Jurkat, Clone E6-1 (cell line): ENCODE measurements at regions not wholly inside any gene's neighbourhood (a gene's known extent, or its start where the extent isn't known, plus 50 kb on each side); places are given as distances from the start of the nearest gene placed in this dataset.
"Not testable (repeated sequence)": the region's sequence is repeated elsewhere in the genome, so short reads cannot be mapped to it uniquely, and the experiment has no call there.

ENCODE experiments used
- DNase-seq: peaks from one replicate; pipeline ENCODE4 v3.0.0-alpha.2; 2011; ENCODE audit warnings: low read depth, low spot score
- H3K4me3 ChIP-seq: 2 replicates; pipeline ENCODE4 v1.5.1; 2011; ENCODE audit warnings: mild to moderate bottlenecking, low read length, control low read depth, moderate library complexity

- DNase-seq, result no peak
- H3K4me3 ChIP-seq, result no peak overlapping the region
Measured at GRCh38 chr6:103908898-103909297, 950.8 kb downstream of the HACE1 start.

GRCh38 chr6:103895136-103895535 is 964.6 kb downstream of the HACE1 start:
- H3K4me3 ChIP-seq, result no peak overlapping the region
- DNase-seq, result no peak

- DNase-seq, result no peak
- H3K4me3 ChIP-seq, result no peak overlapping the region
Measured at GRCh38 chr6:103893141-103893581, 966.6 kb downstream of the HACE1 start.

GRCh38 chr6:103886951-103887350 is 972.8 kb downstream of the HACE1 start:
- DNase-seq, result no peak
- no peak overlapping the region for H3K4me3 ChIP-seq

DNA sequence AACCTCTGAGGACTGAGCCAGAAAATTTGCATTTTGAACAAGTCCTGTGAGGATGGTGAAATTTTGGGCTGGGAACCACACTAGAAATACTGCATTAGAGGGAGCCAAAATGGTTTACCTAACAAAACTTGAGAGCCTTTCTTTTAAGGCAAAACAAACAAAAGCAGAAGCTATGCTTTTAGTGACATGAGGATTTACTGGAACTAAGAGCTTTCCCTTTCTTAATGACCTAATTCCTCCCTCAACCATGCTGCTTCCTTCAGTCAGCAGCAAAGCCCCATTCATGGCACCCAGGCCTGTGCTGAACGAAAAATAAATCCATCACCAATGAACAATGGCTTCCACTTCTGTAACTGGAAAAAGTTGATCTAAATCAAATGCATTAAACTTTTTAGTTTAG is 974.3 kb downstream of the HACE1 start:
- H3K4me3 ChIP-seq, result no peak overlapping the region

GRCh38 chr6:103879800-103880199 is 979.9 kb downstream of the HACE1 start:
- no peak overlapping the region for H3K4me3 ChIP-seq
- DNase-seq, result no peak

More for the DNA sequence above, 974.3 kb downstream of the HACE1 start:
- no peak for DNase-seq

DNA sequence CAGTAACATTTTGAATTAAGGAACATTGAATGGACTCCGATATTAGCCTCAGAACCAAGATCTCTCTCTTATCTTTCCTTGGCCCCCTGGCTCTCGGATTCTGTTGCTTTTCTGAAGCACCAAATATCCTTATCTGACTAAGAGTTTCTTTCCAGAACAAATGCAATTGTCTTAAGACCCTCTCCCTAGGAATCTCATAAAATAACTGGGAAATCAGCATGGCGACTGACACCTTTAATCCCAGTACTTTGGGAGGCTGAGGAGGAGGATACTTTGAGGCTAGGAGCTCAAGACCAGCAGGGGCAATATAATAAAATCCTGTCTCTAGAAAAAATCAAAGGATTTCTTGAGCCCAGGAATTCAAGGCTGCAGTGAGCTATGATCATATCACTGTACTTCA is 984.5 kb downstream of the HACE1 start:
- no peak overlapping the region for H3K4me3 ChIP-seq
- no peak for DNase-seq

GRCh38 chr6:103874575-103874974 is 985.1 kb downstream of the HACE1 start:
- DNase-seq, result no peak
- no peak overlapping the region for H3K4me3 ChIP-seq

DNA sequence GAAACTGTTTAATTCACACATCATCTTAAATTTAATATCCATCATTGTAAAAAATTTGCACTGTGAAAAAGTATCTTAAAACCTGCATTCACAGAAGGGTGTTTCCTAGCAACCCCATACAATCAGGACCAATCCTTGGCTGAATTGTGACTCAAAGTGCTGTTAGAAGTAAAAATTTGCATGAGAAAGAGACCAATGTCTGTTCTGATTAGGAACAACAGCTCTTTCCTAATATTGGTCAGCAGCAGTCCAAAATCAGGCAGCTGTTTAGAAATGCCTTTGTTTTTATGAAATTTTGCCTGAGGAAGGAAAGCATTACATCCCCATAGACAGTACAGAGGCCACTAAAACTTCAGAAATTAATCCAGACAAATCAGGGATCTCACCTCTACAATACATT is 987.0 kb downstream of the HACE1 start:
- no peak for DNase-seq
- H3K4me3 ChIP-seq, result no peak overlapping the region

DNA sequence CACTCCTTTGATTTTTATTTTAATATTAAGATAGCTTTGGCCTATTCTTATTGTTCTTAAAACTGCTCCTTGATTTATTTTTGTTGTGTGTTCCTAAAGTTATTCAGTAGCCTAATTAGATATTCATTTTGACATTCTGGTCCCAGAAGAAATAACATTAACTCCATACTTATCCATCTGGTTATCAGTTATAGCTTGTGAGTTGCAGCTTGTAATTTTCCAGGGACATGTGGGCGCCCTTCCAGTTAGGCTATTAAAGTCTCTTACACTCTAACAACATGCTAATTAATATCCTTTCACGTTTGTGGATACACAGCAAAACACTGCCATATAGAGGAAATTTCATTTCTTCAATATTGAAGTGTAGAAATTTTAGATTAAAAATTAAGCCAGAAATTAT is 987.5 kb downstream of the HACE1 start:
- H3K4me3 ChIP-seq, result no peak overlapping the region
- no peak for DNase-seq

- DNase-seq, result no peak
Measured at GRCh38 chr6:103870970-103871369, 988.7 kb downstream of the HACE1 start.

DNA sequence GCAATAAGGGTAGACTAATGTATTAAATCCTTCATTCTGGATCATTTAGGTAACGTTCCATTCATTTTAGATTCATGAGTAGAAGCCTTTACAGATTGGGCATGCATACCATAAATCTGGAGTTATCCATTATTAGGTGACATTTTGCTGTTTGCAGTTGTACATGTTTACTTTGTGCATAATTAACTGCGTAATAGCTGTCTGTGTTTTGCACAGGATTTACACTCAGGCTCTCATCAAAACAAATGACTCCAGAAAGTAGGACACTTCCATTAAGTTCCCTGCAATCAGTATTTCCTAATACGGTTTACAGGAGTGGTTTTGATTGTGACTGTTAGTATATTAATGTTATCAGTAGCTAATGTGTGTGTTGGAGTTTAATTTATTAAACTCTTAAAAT is 997.4 kb downstream of the HACE1 start:
- no peak for DNase-seq
- H3K4me3 ChIP-seq, result no peak overlapping the region

More at GRCh38 chr6:103870970-103871369, 988.7 kb downstream of the HACE1 start:
- no peak overlapping the region for H3K4me3 ChIP-seq

- no peak for DNase-seq
- H3K4me3 ChIP-seq, result no peak overlapping the region
Measured at GRCh38 chr6:103858003-103858402, 1001.7 kb downstream of the HACE1 start.

- DNase-seq, result no peak
- H3K4me3 ChIP-seq, result no peak overlapping the region
Measured at GRCh38 chr6:103855750-103856149, 1004.0 kb downstream of the HACE1 start.

- H3K4me3 ChIP-seq, result no peak overlapping the region
- no peak for DNase-seq
Measured at GRCh38 chr6:103854059-103854458, 1005.7 kb downstream of the HACE1 start.

DNA sequence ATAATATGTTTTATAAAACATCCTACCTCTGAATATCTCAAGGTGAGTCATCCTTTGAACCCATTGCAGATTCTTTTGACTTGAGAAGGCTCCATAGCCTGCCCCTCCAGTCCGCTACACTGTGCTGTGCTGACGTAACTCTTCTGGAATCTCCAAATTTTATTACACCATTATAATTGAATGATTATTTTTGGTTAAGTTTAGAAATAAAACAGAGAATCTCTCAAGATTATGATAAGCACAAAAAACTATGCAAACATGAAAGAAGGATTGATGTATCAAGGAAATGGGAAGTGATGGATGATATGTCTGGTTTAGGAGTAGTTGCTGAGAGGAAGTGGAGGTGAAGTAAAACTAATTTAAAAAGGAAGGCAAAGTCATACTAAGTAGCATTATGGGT is 1021.3 kb downstream of the HACE1 start:
- DNase-seq, result no peak
- H3K4me3 ChIP-seq, result no peak overlapping the region

GRCh38 chr6:103826209-103826608 is 1033.5 kb downstream of the HACE1 start:
- H3K4me3 ChIP-seq, result no peak overlapping the region
- DNase-seq, result no peak

- DNase-seq, result no peak
Measured at GRCh38 chr6:103820148-103820547, 1039.6 kb downstream of the HACE1 start.

DNA sequence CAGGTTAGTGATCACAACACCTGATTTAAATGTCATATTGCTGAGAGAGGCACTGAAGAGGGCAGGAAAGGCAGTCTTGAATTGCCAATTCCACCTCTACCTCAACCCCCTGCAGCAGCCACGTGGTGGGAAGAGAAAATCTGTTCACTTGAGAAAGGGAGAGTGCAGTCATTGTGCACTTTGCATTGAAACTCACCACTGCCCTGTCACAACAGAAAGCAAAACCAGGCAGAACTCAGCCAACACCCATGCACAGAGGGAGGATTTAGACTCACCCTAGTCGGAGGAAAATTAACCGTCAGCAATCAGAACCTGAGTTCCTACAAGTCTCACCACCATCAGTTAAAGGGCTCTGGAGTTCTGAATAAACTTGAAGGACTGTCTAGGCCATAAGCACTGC is 1040.2 kb downstream of the HACE1 start:
- no peak for DNase-seq

More at GRCh38 chr6:103820148-103820547, 1039.6 kb downstream of the HACE1 start:
- no peak overlapping the region for H3K4me3 ChIP-seq

GRCh38 chr6:103812970-103813369 is 1046.7 kb downstream of the HACE1 start:
- no peak for DNase-seq
- H3K4me3 ChIP-seq, result no peak overlapping the region

More for the DNA sequence above, 1040.2 kb downstream of the HACE1 start:
- H3K4me3 ChIP-seq, result no peak overlapping the region

DNA sequence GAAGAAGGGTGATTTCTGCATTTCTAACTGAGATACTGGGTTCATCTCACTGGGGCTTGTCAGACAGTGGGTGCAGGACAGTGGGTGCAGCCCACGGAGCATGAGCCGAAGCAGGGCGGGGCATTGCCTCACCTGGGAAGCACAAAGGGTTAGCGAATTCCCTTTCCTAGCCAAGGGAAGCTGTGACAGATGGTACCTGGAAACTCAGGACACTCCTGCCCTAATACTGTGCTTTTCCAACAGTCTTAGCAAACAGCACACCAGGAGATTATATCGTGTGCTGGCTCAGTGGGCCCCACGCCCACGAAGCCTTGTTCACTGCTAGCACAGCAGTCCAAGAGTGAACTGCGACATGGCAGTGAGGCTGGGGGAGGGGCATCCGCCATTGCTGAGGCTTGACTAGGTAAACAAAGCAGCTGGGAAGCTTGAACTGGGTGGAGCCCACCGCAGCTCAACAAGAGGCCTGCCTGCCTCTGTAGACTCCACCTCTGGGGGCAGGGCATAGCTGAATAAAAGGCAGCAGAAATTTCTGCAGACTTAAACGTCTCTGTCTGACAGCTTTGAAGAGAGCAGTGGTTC is 1057.7 kb downstream of the HACE1 start:
- DNase-seq, H3K4me3 ChIP-seq: not testable (repeated sequence)
